GM19239 (cell line): ENCODE measurements at regions not wholly inside any gene's neighbourhood (a gene's known extent, or its start where the extent isn't known, plus 50 kb on each side); places are given as distances from the start of the nearest gene placed in this dataset.
"Not testable (repeated sequence)": the region's sequence is repeated elsewhere in the genome, so short reads cannot be mapped to it uniquely, and the experiment has no call there.

Source experiments
- DNase-seq: peaks from one replicate; pipeline ENCODE4 v3.0.0; 2011; ENCODE audit warnings: low spot score; ENCODE audit not compliant: insufficient read length
- FAIRE-seq: peaks from 2 replicates; lab custom pipeline; 2011; peaks lifted over from hg19 to GRCh38; lab: Jason Lieb, UNC

DNA sequence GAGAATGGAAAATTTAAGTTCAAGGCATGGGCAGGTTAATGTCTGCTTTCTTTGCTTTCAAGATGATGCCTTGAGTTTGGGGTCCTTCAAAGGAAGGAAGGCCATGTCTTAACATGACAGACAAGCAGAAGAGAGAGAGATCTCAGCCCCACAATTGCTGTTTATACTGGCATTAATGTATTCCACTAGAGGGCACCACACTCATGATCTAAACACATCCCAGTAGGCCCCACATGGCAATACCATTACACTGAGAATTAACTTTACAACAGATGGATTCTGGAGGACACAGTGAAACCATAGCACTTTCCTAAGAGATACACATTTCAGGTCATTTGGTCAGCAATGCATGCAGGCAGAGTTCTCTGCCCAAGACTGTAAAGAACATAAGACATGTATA lies 1460.3 kb downstream of the RPIA start:
- FAIRE-seq, result peak; percentile 70
- DNase-seq, result not testable (repeated sequence)

DNA sequence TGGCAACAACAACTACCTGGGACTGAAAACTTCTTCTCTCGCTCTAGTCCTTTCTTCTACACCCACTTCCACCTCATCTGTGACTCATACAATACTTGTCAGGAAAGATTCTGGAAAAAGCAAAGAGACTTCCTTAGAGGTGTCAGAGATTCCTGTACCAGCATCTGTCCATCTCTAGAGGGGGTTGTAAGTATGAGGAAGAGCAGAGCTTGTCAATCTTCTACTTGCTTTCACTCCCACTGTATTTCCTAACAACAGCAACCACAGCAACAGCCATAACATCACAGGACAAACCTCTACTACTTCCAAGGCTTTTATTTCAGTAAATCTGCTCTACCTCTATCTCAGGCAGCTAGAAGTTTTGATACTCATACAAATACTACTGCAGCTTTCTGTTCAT lies 1479.5 kb downstream of the RPIA start:
- FAIRE-seq, DNase-seq: not testable (repeated sequence)

DNA sequence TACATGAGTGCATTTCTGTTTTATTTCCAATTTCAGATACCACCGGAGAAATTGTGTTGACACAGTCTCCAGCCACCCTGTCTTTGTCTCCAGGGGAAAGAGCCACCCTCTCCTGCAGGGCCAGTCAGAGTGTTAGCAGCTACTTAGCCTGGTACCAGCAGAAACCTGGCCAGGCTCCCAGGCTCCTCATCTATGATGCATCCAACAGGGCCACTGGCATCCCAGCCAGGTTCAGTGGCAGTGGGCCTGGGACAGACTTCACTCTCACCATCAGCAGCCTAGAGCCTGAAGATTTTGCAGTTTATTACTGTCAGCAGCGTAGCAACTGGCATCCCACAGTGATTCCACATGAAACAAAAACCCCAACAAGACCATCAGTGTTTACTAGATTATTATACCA lies 1481.6 kb downstream of the RPIA start:
- FAIRE-seq, DNase-seq: not testable (repeated sequence)

DNA sequence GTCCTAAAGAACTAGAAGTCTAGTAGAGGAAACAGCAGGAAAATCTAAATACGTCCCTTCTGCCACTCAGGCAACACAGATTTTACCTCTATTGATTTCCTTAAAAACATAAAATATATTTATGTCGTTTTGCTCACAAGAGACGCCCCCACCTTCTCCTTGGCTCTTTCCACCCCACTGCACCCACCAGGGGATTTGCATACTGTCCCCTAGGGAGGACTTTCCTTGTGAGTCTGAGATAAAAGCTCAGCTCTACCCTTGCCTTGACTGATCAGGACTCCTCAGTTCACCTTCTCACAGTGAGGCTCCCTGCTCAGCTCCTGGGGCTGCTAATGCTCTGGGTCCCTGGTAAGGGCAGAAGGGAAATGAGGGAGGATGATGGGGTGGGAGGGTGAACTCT lies 1488.1 kb downstream of the RPIA start:
- DNase-seq, FAIRE-seq: not testable (repeated sequence)

DNA sequence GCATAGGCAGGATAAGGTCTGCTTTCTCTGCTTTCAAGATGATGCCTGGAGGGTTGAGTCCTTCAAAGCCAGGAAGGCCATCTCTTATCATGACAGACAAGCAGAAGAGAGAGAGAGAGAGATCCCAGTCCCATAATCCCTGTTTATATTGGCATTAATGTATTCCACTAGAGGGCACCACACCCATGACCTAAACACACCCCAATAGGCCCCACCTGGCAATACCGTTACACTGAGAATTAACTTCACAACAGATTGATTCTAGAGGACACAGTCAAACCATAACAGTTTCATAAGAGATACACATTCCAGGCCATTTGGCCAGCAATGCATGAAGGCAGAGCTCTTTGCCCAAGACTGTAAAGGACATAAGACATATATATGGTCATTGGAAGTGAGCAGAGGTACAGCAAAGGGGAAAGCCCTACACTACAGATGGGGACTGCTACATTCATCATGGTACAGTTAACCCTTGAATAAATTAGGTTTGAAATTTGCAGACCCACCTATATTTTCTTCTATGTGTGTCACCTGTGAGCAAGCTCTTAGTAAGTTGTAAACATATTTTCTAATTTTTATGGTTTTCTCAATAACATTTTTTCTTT lies 1516.1 kb downstream of the RPIA start:
- FAIRE-seq (peak; percentile 23), DNase-seq (peak; percentile 2)

DNA sequence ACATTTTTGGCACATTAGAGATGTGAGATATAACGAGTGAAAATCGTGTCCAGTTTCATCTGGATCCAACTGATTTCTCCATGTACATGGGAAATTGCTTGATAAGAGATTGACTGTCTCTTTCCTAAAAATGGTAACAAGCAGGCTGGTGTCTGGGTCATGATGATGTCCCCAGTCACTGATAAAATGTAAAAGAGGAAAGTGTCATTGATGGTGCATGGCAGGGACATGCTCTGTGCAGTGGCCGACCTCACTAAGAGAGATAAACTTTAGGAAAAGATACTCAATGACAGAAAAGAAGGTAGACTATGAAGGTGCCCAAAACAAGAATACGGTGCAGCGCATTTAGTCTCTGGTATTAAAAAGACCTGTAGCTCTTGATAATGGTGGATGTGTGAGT lies 1517.5 kb downstream of the RPIA start:
- DNase-seq (no peak), FAIRE-seq (no peak)

DNA sequence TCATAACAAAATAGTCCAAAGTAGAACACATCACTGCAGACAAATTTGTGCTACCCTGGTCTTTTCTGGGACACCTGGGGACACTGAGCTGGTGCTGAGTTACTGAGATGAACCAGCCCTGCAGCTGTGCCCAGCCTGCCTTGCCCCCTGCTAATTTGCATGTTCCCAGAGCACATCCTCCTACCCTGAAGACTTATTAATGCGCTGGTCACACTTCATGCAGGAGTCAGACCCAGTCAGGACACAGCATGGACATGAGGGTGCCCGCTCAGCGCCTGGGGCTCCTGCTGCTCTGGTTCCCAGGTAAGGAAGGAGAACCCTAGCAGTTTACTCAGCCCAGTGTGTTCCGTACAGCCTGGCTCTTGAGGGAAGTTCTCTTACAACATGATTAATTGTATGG lies 1518.3 kb downstream of the RPIA start:
- no peak for FAIRE-seq
- DNase-seq, result no peak

DNA sequence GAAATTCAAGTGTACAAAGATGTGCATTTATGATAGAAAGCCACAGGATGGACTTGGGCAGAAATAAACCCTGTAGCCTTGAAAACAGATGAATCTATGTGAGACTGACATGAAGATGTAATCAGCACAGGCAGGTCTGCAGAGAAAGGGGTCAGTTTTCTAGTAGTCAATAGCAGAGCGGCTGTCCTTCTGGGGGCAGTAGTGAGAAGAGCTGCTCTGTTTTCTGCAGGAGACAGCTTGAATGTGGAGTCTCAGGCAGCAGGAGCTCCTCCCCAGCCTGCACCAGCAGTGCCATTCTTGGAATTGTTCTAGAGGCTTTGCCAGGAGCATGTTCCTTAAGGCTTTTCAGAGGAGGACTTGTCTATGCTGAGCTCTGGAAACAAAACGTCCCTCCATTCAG lies 1524.4 kb downstream of the RPIA start:
- DNase-seq, FAIRE-seq: not testable (repeated sequence)

DNA sequence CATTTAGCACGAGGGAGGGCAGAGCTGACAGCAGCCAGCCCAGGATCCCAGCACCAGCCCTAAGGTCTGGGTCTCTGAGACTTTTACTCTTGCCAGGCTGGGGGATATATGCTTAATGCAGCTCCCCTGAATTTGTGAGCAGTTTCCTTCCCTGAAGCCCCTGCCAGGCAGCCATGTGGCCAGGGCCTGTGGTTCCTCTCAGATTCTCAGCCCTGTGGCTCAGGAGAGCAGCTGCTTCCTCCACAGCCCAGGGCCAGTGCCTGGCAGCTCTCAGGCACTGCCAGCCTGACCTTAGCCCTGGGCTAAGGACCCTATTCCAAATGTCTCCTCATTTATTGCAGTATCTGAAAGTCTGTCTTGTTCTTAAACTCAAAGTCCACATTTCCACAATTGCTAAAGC lies 1525.3 kb downstream of the RPIA start:
- not testable (repeated sequence) for FAIRE-seq, DNase-seq

DNA sequence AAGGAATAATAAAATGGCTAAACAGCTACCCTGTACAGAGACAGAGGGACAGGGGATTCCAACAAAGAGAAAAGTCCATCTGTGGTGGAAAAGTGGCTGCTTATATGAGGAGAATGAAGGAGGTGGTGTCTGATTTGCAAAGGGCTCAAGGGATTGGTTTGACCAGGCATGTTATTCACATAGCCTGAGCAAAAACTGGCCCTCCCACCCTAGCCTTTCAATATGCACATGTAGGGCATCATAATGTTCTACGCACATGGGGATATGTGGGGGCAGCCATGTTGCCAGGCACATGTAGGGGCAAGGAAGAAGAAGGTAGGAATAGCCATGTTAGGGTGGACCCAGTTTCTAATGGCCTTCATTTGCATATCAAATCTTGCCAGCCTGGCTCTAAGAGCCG lies 1527.1 kb downstream of the RPIA start:
- FAIRE-seq, DNase-seq: not testable (repeated sequence)

DNA sequence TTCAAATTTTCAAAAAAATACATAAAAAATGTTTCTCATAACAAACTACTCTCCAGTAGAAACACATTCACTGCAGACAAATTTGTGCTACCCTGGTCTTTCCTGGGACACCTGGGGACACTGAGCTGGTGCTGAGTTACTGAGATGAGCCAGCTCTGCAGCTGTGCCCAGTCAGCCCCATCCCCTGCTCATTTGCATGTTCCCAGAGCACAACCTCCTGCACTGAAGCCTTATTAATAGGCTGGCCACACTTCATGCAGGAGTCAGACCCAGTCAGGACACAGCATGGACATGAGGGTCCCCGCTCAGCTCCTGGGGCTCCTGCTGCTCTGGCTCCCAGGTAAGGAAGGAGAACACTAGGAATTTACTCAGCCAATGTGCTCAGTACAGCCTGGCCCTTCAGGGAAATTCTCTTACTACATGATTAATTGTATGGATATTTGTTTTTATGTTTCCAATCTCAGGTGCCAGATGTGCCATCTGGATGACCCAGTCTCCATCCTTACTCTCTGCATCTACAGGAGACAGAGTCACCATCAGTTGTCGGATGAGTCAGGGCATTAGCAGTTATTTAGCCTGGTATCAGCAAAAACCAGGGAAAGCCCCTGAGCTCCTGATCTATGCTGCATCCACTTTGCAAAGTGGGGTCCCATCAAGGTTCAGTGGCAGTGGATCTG lies 1529.3 kb downstream of the RPIA start:
- FAIRE-seq, DNase-seq: not testable (repeated sequence)

DNA sequence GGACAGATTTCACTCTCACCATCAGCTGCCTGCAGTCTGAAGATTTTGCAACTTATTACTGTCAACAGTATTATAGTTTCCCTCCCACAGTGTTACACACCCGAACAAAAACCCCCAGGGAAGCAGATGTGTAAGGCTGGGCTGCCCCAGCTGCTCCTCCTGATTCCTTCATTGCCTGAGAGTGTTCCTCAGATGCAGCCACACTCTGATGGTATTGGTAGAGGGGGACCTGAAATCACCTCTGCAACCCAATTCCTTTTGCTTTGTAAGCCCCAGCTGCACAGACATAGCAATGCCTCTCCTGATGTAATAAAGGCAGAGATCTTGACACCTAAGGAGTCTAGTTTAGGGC lies 1529.8 kb downstream of the RPIA start:
- FAIRE-seq, result no peak
- no peak for DNase-seq

DNA sequence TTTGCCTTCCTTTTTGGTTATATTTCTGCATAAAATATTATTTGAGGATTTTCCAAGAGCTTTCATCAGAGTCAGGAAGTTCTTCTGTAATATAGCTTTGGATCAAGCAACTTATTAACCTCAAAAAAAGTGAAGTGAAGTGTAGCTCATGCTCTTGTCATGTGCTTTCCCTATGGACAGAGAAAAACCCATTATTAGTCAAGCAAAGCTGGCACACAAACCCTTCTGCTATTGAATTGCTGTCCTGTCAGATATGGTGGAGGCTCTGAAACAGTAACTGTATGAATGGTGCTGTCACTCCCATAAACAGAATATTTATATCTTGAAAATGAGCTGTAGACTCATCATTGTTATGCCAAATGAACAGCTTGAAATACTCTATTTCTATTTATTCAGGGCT lies 1533.3 kb downstream of the RPIA start:
- FAIRE-seq, DNase-seq: not testable (repeated sequence)

DNA sequence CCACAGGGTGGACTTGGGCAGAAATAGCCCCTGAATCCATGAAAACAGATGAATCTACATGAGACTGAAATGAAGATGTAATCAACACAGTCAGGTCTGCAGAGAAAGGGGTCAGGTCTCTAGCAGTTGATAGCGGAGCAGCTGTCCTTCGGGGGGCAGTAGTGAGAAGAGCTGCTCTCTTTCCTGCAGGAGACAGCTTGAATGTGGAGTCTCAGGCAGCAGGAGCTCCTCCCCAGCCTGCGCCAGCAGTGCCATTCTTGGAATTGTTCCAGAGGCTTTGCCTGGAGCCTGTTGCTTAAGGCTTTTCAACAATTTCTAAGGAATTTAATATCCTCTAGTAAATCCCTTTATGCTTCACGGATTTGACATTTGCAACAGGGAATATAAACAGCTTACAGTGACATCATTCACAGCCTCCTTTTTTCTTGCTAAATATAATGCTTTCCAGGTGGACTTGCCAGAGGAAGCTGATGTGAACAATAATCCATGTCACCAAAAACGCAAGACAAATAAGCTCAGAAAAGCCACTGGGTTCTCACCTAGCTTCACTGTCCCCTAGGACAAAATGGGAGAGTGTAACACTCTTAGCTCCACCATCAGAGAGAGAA lies 1535.1 kb downstream of the RPIA start:
- DNase-seq, FAIRE-seq: not testable (repeated sequence)

DNA sequence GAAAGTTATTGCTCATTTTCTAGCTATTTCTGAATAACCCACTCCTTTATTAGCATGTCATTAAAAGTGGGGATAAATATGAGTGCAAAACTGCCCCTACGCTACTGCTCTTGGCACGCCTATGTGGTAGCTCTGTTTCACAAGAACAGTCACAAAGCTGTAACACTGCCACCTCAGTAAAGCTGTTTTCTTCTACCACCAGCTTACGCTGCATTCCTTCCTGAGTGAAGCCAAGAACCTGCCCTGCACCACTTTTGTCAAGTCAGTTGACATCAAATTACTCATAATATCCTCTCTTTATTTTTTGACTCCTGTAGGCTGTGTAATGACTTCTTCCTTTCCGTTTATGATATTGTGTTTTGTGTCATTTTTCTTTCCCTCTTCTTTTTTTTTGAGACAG lies 1539.7 kb downstream of the RPIA start:
- not testable (repeated sequence) for FAIRE-seq, DNase-seq

DNA sequence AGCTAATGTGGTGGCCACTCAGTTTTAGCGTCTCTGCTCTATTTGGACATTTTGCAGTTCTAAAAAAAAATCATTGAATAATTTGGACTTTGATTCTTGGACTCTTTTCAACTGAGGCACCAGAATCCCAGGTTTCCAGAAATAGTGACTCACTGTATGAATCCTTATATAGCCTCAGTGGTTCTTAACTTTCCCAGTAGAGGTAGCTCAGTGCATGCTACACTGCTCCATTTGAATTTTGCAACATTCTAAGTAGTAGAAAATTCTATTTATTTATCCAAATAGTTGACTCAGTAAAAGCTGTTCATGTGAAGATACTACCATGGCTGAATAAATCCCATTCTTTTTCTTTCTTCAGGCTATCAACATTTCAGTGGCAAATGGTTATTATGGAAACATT lies 1544.0 kb downstream of the RPIA start:
- FAIRE-seq, DNase-seq: not testable (repeated sequence)

DNA sequence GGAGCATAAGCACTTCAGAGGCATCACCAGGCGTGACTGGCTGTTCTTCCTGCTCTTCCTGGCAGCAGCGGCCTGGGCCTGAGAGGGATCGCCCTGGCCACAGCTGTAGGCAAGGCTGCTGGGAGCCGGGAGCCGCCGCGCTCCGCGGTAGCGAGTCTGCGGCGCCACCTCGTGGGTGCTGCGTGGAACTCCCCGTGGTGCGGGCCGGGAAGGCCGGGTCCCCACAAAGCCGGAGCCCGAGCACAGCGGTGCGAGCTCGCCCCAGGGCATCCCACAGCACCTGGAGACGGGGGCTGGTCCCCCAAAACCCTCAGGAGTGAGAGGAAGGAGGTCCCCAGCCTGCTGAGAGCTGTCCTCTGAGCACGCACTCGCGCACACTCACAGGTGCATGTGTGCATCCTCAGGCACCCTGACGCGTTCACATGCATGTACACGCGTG lies 1546.5 kb downstream of the RPIA start:
- not testable (repeated sequence) for DNase-seq, FAIRE-seq

DNA sequence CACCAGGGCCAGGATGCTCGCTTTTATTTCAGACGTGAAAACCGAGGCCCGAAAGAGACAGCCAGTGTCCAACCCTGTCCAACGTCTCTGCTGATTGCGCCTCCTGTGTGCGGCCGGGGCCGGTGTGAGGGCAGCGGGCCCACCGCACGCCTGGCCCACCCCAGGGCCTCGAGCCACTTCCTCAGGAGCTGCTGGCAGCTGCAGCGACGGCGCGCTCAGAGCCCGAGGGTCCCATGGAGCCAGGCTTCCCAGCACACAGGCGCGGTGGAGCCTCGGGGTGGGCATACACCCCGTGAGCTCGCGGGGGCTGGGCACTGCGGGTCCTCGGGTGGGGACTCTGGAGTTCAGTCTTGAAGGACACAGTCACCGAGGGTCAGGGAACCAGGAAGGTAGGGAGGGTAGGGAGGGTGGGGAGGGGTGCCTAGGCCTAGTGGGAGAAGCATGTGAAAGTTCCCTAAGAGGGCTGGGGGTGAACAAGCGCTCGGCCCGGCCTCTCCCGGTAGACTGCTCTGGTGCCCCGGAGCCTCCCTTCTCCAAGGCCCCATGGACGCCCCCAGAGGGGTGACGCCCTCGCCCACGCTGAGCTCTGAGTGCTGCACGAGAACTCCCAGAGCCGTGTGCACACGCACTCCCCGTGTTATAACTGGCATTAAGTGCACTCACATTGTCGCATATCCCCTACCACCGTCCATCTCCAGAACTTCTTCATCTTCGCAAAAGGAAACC lies 1547.2 kb downstream of the RPIA start:
- DNase-seq, FAIRE-seq: not testable (repeated sequence)

DNA sequence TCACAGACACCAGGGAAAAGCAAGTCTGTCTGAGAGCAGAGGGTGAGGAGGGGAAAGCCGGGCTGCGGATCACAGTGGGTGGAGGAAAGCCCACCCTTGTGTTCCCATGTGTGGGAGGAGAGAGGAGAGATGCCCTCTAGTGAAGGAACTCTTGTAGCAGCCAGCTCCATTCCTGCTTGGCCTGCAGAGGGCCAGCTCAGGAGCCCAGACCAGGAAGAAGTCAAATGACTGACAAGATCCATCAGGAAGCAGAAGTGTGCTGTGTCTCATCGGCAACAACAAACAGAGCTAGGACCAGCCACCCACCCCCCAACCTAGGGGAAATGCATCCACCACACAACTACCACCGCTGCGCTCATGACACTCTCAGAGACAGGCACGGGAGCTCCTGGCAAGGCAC lies 1548.3 kb downstream of the RPIA start:
- FAIRE-seq, result not testable (repeated sequence)

DNA sequence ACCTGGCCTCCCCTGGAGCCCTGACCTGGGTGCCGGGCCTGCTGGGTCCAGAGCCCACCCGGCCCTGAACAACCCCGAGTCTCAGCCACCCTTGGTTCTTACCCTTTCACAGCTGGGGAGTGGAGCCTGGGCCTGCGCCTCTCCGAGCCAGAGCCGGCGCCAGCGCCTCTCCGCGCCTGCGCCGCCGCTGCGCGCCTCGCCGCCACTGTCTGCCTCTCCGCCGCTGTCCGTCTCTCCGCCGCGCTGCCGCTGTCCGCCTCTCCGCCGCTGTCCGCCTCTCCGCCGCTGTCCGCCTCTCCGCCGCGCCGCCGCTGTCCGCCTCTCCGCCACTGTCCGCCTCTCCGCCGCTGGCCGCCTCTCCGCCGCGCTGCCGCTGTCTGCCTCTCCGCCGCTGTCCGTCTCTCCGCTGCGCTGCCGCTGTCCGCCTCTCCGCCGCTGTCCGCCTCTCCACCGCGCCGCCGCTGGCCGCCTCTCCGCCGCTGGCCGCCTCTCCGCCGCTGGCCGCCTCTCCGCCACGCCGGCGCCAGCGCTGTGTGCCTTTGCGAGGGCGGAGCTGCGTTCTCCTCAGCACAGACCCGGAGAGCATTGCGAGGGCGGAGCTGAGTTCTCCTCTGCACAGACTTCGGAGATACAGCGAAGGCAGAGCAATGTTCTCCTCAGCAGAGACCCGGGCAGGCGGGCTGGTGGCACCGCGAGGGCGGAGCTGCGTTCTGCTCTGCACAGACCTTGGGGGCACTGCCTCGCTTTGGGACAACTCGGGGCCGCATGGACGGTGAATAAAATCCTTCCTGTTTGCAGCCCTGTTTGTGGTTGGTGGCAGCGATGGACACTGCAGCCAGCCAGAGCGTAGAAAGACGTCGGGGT lies 1553.7 kb downstream of the RPIA start:
- FAIRE-seq, DNase-seq: not testable (repeated sequence)

More for the DNA sequence above, 1548.3 kb downstream of the RPIA start:
- not testable (repeated sequence) for DNase-seq
